ENCODE measurements at regions not wholly inside any gene's neighbourhood (a gene's known extent, or its start where the extent isn't known, plus 50 kb on each side); places are given as distances from the start of the nearest gene placed in this dataset.

- H3K9ac ChIP-seq (ENCODE audit: low read length), result no peak overlapping the region
- no peaks in the 10 kb centered on the region for H3K4me1 ChIP-seq (ENCODE audit: low read length)
- H4K20me1 ChIP-seq (ENCODE audit: insufficient read depth, low read length), result no peaks in the 10 kb centered on the region
- no peaks in the 10 kb centered on the region for H3K36me3 ChIP-seq (replicated peaks; ENCODE audit: low read depth, low read length)
- H3K9me3 ChIP-seq (ENCODE audit: insufficient read depth, low read length), result no peaks in the 10 kb centered on the region
- no peak overlapping the region for H3K4me2 ChIP-seq (ENCODE audit: low read length)
- H3K27me3 ChIP-seq (ENCODE audit: low read depth, low read length), result 0 out of 2 replicates have a peak, but pooled peaks cover 6% of the 10 kb centered on the region
- H3K79me2 ChIP-seq (ENCODE audit: low read length), result no peaks in the 10 kb centered on the region
- no peak overlapping the region for H3K4me3 ChIP-seq (ENCODE audit: low read length)
- no peak overlapping the region for H3K27ac ChIP-seq (ENCODE audit: low read length)
- H2AFZ ChIP-seq (ENCODE audit: low read depth, low read length), result no peak overlapping the region
- TF ChIP-seq EZH2phosphoT487 (IDR thresholded peaks at IDR 0.05; ENCODE audit: low read depth) (no peak), CTCF (IDR thresholded peaks at IDR 0.05; ENCODE audit: low read depth, low read length) (no peak)
These were observed 60.3 kb upstream of the CREB1 start for GRCh38 chr2:207469451-207469850.

- H3K9ac ChIP-seq (ENCODE audit: low read length), result no peak overlapping the region
- H3K27me3 ChIP-seq (ENCODE audit: low read depth, low read length), result peaks cover 7% of the 10 kb centered on the region; the same call in 1 of the 2 replicates
- H3K4me3 ChIP-seq (ENCODE audit: low read length), result no peak overlapping the region
- H2AFZ ChIP-seq (ENCODE audit: low read depth, low read length), result no peak overlapping the region
- no peaks in the 10 kb centered on the region for H3K79me2 ChIP-seq (ENCODE audit: low read length)
- no peak overlapping the region for H3K27ac ChIP-seq (ENCODE audit: low read length)
- no peak overlapping the region for H3K4me2 ChIP-seq (ENCODE audit: low read length)
- peaks cover 2% of the 10 kb centered on the region for H3K4me1 ChIP-seq (ENCODE audit: low read length)
- TF ChIP-seq CTCF (IDR thresholded peaks at IDR 0.05; ENCODE audit: low read depth, low read length) (no peak), EZH2phosphoT487 (IDR thresholded peaks at IDR 0.05; ENCODE audit: low read depth) (no peak)
- no peaks in the 10 kb centered on the region for H3K9me3 ChIP-seq (ENCODE audit: insufficient read depth, low read length)
- no peaks in the 10 kb centered on the region for H3K36me3 ChIP-seq (replicated peaks; ENCODE audit: low read depth, low read length)
- H4K20me1 ChIP-seq (ENCODE audit: insufficient read depth, low read length), result no peaks in the 10 kb centered on the region
These were observed 59.6 kb upstream of the CREB1 start for GRCh38 chr2:207469943-207470729.

- Histone ChIP-seq H3K4me3 (ENCODE audit: low read length) (no peak overlapping the region), H3K27ac (ENCODE audit: low read length) (no peak overlapping the region), H3K9ac (ENCODE audit: low read length) (no peak overlapping the region), H2AFZ (ENCODE audit: low read depth, low read length) (no peak overlapping the region), H3K27me3 (ENCODE audit: low read depth, low read length) (peaks cover 12% of the 10 kb centered on the region; the same call in 1 of the 2 replicates), H3K79me2 (ENCODE audit: low read length) (no peaks in the 10 kb centered on the region), H4K20me1 (ENCODE audit: insufficient read depth, low read length) (no peaks in the 10 kb centered on the region), H3K9me3 (ENCODE audit: insufficient read depth, low read length) (no peaks in the 10 kb centered on the region), H3K4me2 (ENCODE audit: low read length) (no peak overlapping the region), H3K36me3 (replicated peaks; ENCODE audit: low read depth, low read length) (no peaks in the 10 kb centered on the region), H3K4me1 (ENCODE audit: low read length) (peaks cover 6% of the 10 kb centered on the region)
- TF ChIP-seq EZH2phosphoT487 (IDR thresholded peaks at IDR 0.05; ENCODE audit: low read depth) (no peak), CTCF (IDR thresholded peaks at IDR 0.05; ENCODE audit: low read depth, low read length) (no peak)
These were observed 58.5 kb upstream of the CREB1 start for GRCh38 chr2:207471261-207471660.

- no peak overlapping the region for H3K4me3 ChIP-seq (ENCODE audit: low read length)
These were observed 57.3 kb upstream of the CREB1 start for GRCh38 chr2:207472343-207473048.

More at GRCh38 chr2:207472343-207473048, 57.3 kb upstream of the CREB1 start:
- no peaks in the 10 kb centered on the region for H4K20me1 ChIP-seq (ENCODE audit: insufficient read depth, low read length)
- H3K9me3 ChIP-seq (ENCODE audit: insufficient read depth, low read length), result no peaks in the 10 kb centered on the region
- no peak overlapping the region for H3K9ac ChIP-seq (ENCODE audit: low read length)
- H3K27ac ChIP-seq (ENCODE audit: low read length), result no peak overlapping the region
- H3K4me2 ChIP-seq (ENCODE audit: low read length), result no peak overlapping the region
- no peak for TF ChIP-seq EZH2phosphoT487 (IDR thresholded peaks at IDR 0.05; ENCODE audit: low read depth)
- no peak for TF ChIP-seq CTCF (IDR thresholded peaks at IDR 0.05; ENCODE audit: low read depth, low read length)
- no peaks in the 10 kb centered on the region for H3K79me2 ChIP-seq (ENCODE audit: low read length)
- peaks cover 12% of the 10 kb centered on the region; the same call in 1 of the 2 replicates for H3K27me3 ChIP-seq (ENCODE audit: low read depth, low read length)
- no peaks in the 10 kb centered on the region for H3K36me3 ChIP-seq (replicated peaks; ENCODE audit: low read depth, low read length)
- no peak overlapping the region for H2AFZ ChIP-seq (ENCODE audit: low read depth, low read length)
- peaks cover 6% of the 10 kb centered on the region for H3K4me1 ChIP-seq (ENCODE audit: low read length)

Measured in OCI-LY3 (cell line).